H9 (cell line): ENCODE measurements at regions not wholly inside any gene's neighbourhood (a gene's known extent, or its start where the extent isn't known, plus 50 kb on each side); places are given as distances from the start of the nearest gene placed in this dataset.

Source experiments
- DNase-seq: peaks from one replicate; pipeline ENCODE4 v3.0.0-alpha.2; 2017
- H2AFZ ChIP-seq: one replicate; pipeline ENCODE4 v1.6.1; 2013; ENCODE audit warnings: mild to moderate bottlenecking, low read length, control low read depth, moderate library complexity
- H2AK5ac ChIP-seq: 2 replicates; pipeline ENCODE4 v1.6.1; 2013; ENCODE audit warnings: low read length, control low read depth, mixed read lengths; ENCODE audit not compliant: insufficient read length
- H2BK120ac ChIP-seq: one replicate; pipeline ENCODE4 v1.6.1; 2013; ENCODE audit warnings: low read depth, mild to moderate bottlenecking, low read length, control low read depth, inconsistent platforms; ENCODE audit not compliant: poor library complexity, severe bottlenecking
- H2BK12ac ChIP-seq: 2 replicates; pipeline ENCODE4 v1.6.1; 2013; ENCODE audit warnings: low read length, control low read depth, mixed read lengths, low read depth; ENCODE audit not compliant: insufficient read length
- H2BK15ac ChIP-seq: 2 replicates; pipeline ENCODE4 v1.6.1; 2013; ENCODE audit warnings: low read depth, low read length, control low read depth
- H2BK20ac ChIP-seq: one replicate; pipeline ENCODE4 v1.6.1; 2013; ENCODE audit warnings: low read depth, mild to moderate bottlenecking, low read length, control low read depth, inconsistent platforms; ENCODE audit not compliant: poor library complexity, severe bottlenecking
- H2BK5ac ChIP-seq: 2 replicates; pipeline ENCODE4 v1.6.1; 2013; ENCODE audit warnings: low read length, control low read depth, mixed read lengths; ENCODE audit not compliant: insufficient read length
- H3K14ac ChIP-seq: 2 replicates; pipeline ENCODE4 v1.6.1; 2013; ENCODE audit warnings: low read length, control low read depth; ENCODE audit not compliant: insufficient read depth
- H3K18ac ChIP-seq: 2 replicates; pipeline ENCODE4 v1.6.1; 2013; ENCODE audit warnings: low read depth, mild to moderate bottlenecking, mixed read lengths, low read length, control low read depth; ENCODE audit not compliant: insufficient read length
- H3K23ac ChIP-seq: 2 replicates; pipeline ENCODE4 v1.6.1; 2013; ENCODE audit warnings: low read length, control low read depth, mixed read lengths, low read depth; ENCODE audit not compliant: insufficient read length
- H3K23me2 ChIP-seq: 2 replicates; pipeline ENCODE4 v1.6.1; 2013; ENCODE audit warnings: low read depth, mild to moderate bottlenecking, mixed read lengths, low read length, control low read depth; ENCODE audit not compliant: insufficient read length, poor library complexity, severe bottlenecking
- H3K27ac ChIP-seq: 2 replicates; pipeline ENCODE4 v1.5.1; 2013; ENCODE audit warnings: low read length, control low read depth, mixed read lengths, low read depth; ENCODE audit not compliant: insufficient read length
- H3K27me3 ChIP-seq: 2 replicates; pipeline ENCODE4 v1.6.1; 2013; ENCODE audit warnings: low read length, control low read depth, inconsistent platforms; ENCODE audit not compliant: insufficient read depth
- H3K4ac ChIP-seq: 2 replicates; pipeline ENCODE4 v1.6.1; 2013; ENCODE audit warnings: low read depth, mild to moderate bottlenecking, control low read depth, inconsistent platforms, low read length, moderate library complexity
- H3K4me1 ChIP-seq: 2 replicates; pipeline ENCODE4 v1.6.1; 2013; ENCODE audit warnings: low read length, control low read depth, inconsistent platforms; ENCODE audit not compliant: insufficient read depth
- H3K4me2 ChIP-seq: 2 replicates; pipeline ENCODE4 v1.6.1; 2013; ENCODE audit warnings: low read length, control low read depth, mixed read lengths; ENCODE audit not compliant: insufficient read length, insufficient read depth
- H3K56ac ChIP-seq: 2 replicates; pipeline ENCODE4 v1.6.1; 2013; ENCODE audit warnings: low read depth, mild to moderate bottlenecking, mixed read lengths, low read length, control low read depth; ENCODE audit not compliant: insufficient read length
- H3K79me1 ChIP-seq: 2 replicates; pipeline ENCODE4 v1.6.1; 2013; ENCODE audit warnings: low read depth, mild to moderate bottlenecking, moderate library complexity, low read length, control low read depth, inconsistent platforms; ENCODE audit not compliant: insufficient read depth, poor library complexity, severe bottlenecking
- H3K79me2 ChIP-seq: 2 replicates; pipeline ENCODE4 v1.6.1; 2013; ENCODE audit warnings: low read length, control low read depth, inconsistent platforms; ENCODE audit not compliant: insufficient read depth
- H3K9ac ChIP-seq: 2 replicates; pipeline ENCODE4 v1.6.1; 2013; ENCODE audit warnings: low read length, control low read depth, mixed read lengths; ENCODE audit not compliant: insufficient read length; ENCODE audit errors: extremely low read depth
- H3K9me3 ChIP-seq: one replicate; pipeline ENCODE4 v1.6.1; 2013; ENCODE audit warnings: low read depth, low read length, inconsistent platforms; ENCODE audit not compliant: control insufficient read depth
- H3T11ph ChIP-seq: one replicate; pipeline ENCODE4 v1.6.1; 2013; ENCODE audit warnings: mild to moderate bottlenecking, low read length, control low read depth, inconsistent platforms
- H4K20me1 ChIP-seq: one replicate; pipeline ENCODE4 v1.6.1; 2013; ENCODE audit not compliant: control insufficient read depth, insufficient read length, insufficient read depth
- H4K5ac ChIP-seq: 2 replicates; pipeline ENCODE4 v1.6.1; 2013; ENCODE audit warnings: low read depth, mild to moderate bottlenecking, mixed read lengths, low read length, control low read depth; ENCODE audit not compliant: insufficient read length
- H4K8ac ChIP-seq: replicated peaks from 2 replicates; pipeline ENCODE4 v1.6.1; 2013; ENCODE audit warnings: low read length, control low read depth, mixed read lengths, low read depth; ENCODE audit not compliant: insufficient read length
- H4K91ac ChIP-seq: 2 replicates; pipeline ENCODE4 v1.6.1; 2013; ENCODE audit warnings: low read depth, mild to moderate bottlenecking, moderate library complexity, mixed read lengths, low read length, control low read depth; ENCODE audit not compliant: insufficient read length
- H3K27ac Mint-ChIP-seq, 3 experiments: 2 replicates in 2 of 3; 3 replicates in 1 of 3; pipeline ENCODE4 v1.8.0; 2020 to 2021; ENCODE audit warnings: mixed read lengths in 3 of 3, mild to moderate bottlenecking in 1 of 3, moderate library complexity in 1 of 3
- H3K27me3 Mint-ChIP-seq: 2 replicates; pipeline ENCODE4 v1.8.0; 2021; ENCODE audit warnings: low read depth, mild to moderate bottlenecking, moderate library complexity, mixed read lengths
- H3K36me3 Mint-ChIP-seq, 3 experiments: 2 replicates in 2 of 3; 3 replicates in 1 of 3; pipeline ENCODE4 v1.8.0; 2020 to 2021; ENCODE audit warnings: low read depth in 3 of 3, mixed read lengths in 3 of 3; ENCODE audit not compliant: insufficient read depth in 1 of 3
- H3K4me1 Mint-ChIP-seq, 2 experiments: 2 replicates each; pipeline ENCODE4 v1.8.0; 2020; ENCODE audit warnings: mixed read lengths in 2 of 2
- H3K4me3 Mint-ChIP-seq, 2 experiments: 2 replicates in 1 of 2; 3 replicates in 1 of 2; pipeline ENCODE4 v1.8.0; 2020 to 2021; ENCODE audit warnings: mild to moderate bottlenecking in 2 of 2, mixed read lengths in 2 of 2, moderate library complexity in 1 of 2
- H3K9me3 Mint-ChIP-seq, 2 experiments: 2 replicates in 1 of 2; 3 replicates in 1 of 2; pipeline ENCODE4 v1.8.0; 2020; ENCODE audit warnings: mild to moderate bottlenecking in 2 of 2, mixed read lengths in 2 of 2, moderate library complexity in 1 of 2
- CTCF ChIP-seq: fragments of 200-600 bp; sonication (generic); conservative IDR thresholded peaks from 3 replicates; pipeline ENCODE4 v1.8.0; 2021; ENCODE audit warnings: antibody characterized with exemption, mild to moderate bottlenecking
- WGBS: extraction: QIAGEN DNeasy Blood & Tissue Kit; methylation state at CpG from one replicate; pipeline ENCODE4 v1.1.7; 2013; ENCODE audit warnings: missing lambda C conversion rate, low lambda C conversion rate, mixed read lengths; ENCODE audit not compliant: insufficient read length; ENCODE audit errors: extremely low coverage; 5-methylcytosine and 5-hydroxymethylcytosine counted together

- no peak overlapping the region for H3K4me2 ChIP-seq
- peaks cover 29% of the 10 kb centered on the region for H3K27me3 Mint-ChIP-seq
- H3K27me3 ChIP-seq = no peaks in the 10 kb centered on the region
- no peak for DNase-seq
- no peak overlapping the region for H3K56ac ChIP-seq
- H4K20me1 ChIP-seq = no peaks in the 10 kb centered on the region
- no peak overlapping the region for H2BK120ac ChIP-seq
- H3K36me3 Mint-ChIP-seq = peaks cover 0 to 2% (median 0%) of the 10 kb centered on the region in 3 experiments; a peak in 3 of 7 replicates
- H3K79me1 ChIP-seq = no peaks in the 10 kb centered on the region
- H2BK5ac ChIP-seq = no peak overlapping the region
- H3K23me2 ChIP-seq = no peaks in the 10 kb centered on the region
- peaks cover 28 to 36% of the 10 kb centered on the region in 2 experiments for H3K4me1 Mint-ChIP-seq
- H3K4me3 Mint-ChIP-seq = no peak overlapping the region; a peak in 1 of 5 replicates
- H3T11ph ChIP-seq = no peak overlapping the region
- no peak overlapping the region for H3K9ac ChIP-seq
- H3K9me3 ChIP-seq = no peaks in the 10 kb centered on the region
- H3K23ac ChIP-seq = no peak overlapping the region
- H3K27ac ChIP-seq = no peak overlapping the region
- H3K27ac Mint-ChIP-seq = no peak overlapping the region
- no peak overlapping the region for H2BK12ac ChIP-seq
- H3K4ac ChIP-seq = no peak overlapping the region
- H3K9me3 Mint-ChIP-seq = peaks cover 0 to 4% of the 10 kb centered on the region in 2 experiments; a peak in 1 of 5 replicates
- peak overlapping the region; percentile 13; the same call in 1 of the 2 replicates for H3K14ac ChIP-seq
- H3K79me2 ChIP-seq = no peaks in the 10 kb centered on the region
- no peak overlapping the region for H4K91ac ChIP-seq
- no peak overlapping the region for H4K8ac ChIP-seq
- H2BK15ac ChIP-seq = no peak overlapping the region
- no peak overlapping the region for H2BK20ac ChIP-seq
- no CpG with 5 or more reads among the region's 32 CpGs for WGBS
- H4K5ac ChIP-seq = no peak overlapping the region
- no peak for TF ChIP-seq CTCF
- no peak overlapping the region for H3K18ac ChIP-seq
- no peak overlapping the region for H2AK5ac ChIP-seq
- H2AFZ ChIP-seq = no peak overlapping the region
- H3K4me1 ChIP-seq = no peaks in the 10 kb centered on the region; the same call in 1 of the 2 replicates
These were observed 67.5 kb upstream of the IRX4 start for GRCh38 chr5:1950096-1950707.
